ENCODE measurements at regions not wholly inside any gene's neighbourhood (a gene's known extent, or its start where the extent isn't known, plus 50 kb on each side); places are given as distances from the start of the nearest gene placed in this dataset.

GRCh38 chr7:119660080-119660479, 612.9 kb upstream of the KCND2 start:
- 76% methylated on average over 2 of the region's 2 CpGs for WGBS

GRCh38 chr7:119664601-119665000, 608.4 kb upstream of the KCND2 start:
- Histone ChIP-seq H3K27me3 (no peaks in the 10 kb centered on the region), H3K9me3 (no peaks in the 10 kb centered on the region), H3K36me3 (no peaks in the 10 kb centered on the region), H3K27ac (no peak overlapping the region), H3K4me1 (no peaks in the 10 kb centered on the region), H3K4me3 (no peak overlapping the region)
- no peak for TF ChIP-seq CTCF (IDR thresholded peaks at IDR 0.05)
- TF ChIP-seq POLR2A (IDR thresholded peaks at IDR 0.05), result no peak
- no peak for TF ChIP-seq POLR2AphosphoS5 (IDR thresholded peaks at IDR 0.05)
- no peak for TF ChIP-seq EP300 (IDR thresholded peaks at IDR 0.05)
- no peak for DNase-seq (ENCODE audit: low spot score in 2 of 2)
- WGBS, result 17% methylated on average over 1 of the region's 1 CpG

More at GRCh38 chr7:119660080-119660479, 612.9 kb upstream of the KCND2 start:
- no peak for DNase-seq (ENCODE audit: low spot score in 2 of 2)
- H3K4me1 ChIP-seq, result no peaks in the 10 kb centered on the region
- H3K27ac ChIP-seq, result no peak overlapping the region
- TF ChIP-seq CTCF (IDR thresholded peaks at IDR 0.05) (no peak), EP300 (IDR thresholded peaks at IDR 0.05) (no peak), POLR2A (IDR thresholded peaks at IDR 0.05) (no peak), POLR2AphosphoS5 (IDR thresholded peaks at IDR 0.05) (no peak)
- H3K36me3 ChIP-seq, result no peaks in the 10 kb centered on the region
- no peak overlapping the region for H3K4me3 ChIP-seq
- no peaks in the 10 kb centered on the region for H3K27me3 ChIP-seq
- no peaks in the 10 kb centered on the region for H3K9me3 ChIP-seq

GRCh38 chr7:119665796-119666195, 607.2 kb upstream of the KCND2 start:
- H3K9me3 ChIP-seq, result no peaks in the 10 kb centered on the region
- DNase-seq (ENCODE audit: low spot score in 2 of 2), result no peak
- H3K4me3 ChIP-seq, result no peak overlapping the region
- H3K27me3 ChIP-seq, result no peaks in the 10 kb centered on the region
- no peak for TF ChIP-seq CTCF (IDR thresholded peaks at IDR 0.05)
- TF ChIP-seq POLR2AphosphoS5 (IDR thresholded peaks at IDR 0.05), result no peak
- no peaks in the 10 kb centered on the region for H3K4me1 ChIP-seq
- no peak overlapping the region for H3K27ac ChIP-seq
- H3K36me3 ChIP-seq, result no peaks in the 10 kb centered on the region

GRCh38 chr7:119681336-119681735, 591.6 kb upstream of the KCND2 start:
- no peak overlapping the region for H3K27ac ChIP-seq
- H3K9me3 ChIP-seq, result no peaks in the 10 kb centered on the region
- WGBS, result 65% methylated on average over 2 of the region's 2 CpGs
- DNase-seq (ENCODE audit: low spot score in 2 of 2), result no peak
- H3K36me3 ChIP-seq, result no peaks in the 10 kb centered on the region
- H3K4me3 ChIP-seq, result no peak overlapping the region
- TF ChIP-seq CTCF (IDR thresholded peaks at IDR 0.05) (no peak), POLR2AphosphoS5 (IDR thresholded peaks at IDR 0.05) (no peak), EP300 (IDR thresholded peaks at IDR 0.05) (no peak), POLR2A (IDR thresholded peaks at IDR 0.05) (no peak)
- H3K4me1 ChIP-seq, result no peaks in the 10 kb centered on the region
- no peaks in the 10 kb centered on the region for H3K27me3 ChIP-seq

GRCh38 chr7:119684763-119685162, 588.2 kb upstream of the KCND2 start:
- no peaks in the 10 kb centered on the region for H3K9me3 ChIP-seq
- no peak for DNase-seq (ENCODE audit: low spot score in 2 of 2)
- no peak for TF ChIP-seq EP300 (IDR thresholded peaks at IDR 0.05)
- TF ChIP-seq POLR2A (IDR thresholded peaks at IDR 0.05), result no peak
- no peak for TF ChIP-seq POLR2AphosphoS5 (IDR thresholded peaks at IDR 0.05)
- TF ChIP-seq CTCF (IDR thresholded peaks at IDR 0.05), result no peak
- no peaks in the 10 kb centered on the region for H3K36me3 ChIP-seq
- H3K4me1 ChIP-seq, result no peaks in the 10 kb centered on the region
- no peak overlapping the region for H3K4me3 ChIP-seq
- H3K27me3 ChIP-seq, result no peaks in the 10 kb centered on the region
- H3K27ac ChIP-seq, result no peak overlapping the region
